T-helper 2 cell (primary cell): ENCODE measurements at regions not wholly inside any gene's neighbourhood (a gene's known extent, or its start where the extent isn't known, plus 50 kb on each side); places are given as distances from the start of the nearest gene placed in this dataset.

Source experiments
- DNase-seq, 5 experiments: peaks; one replicate each; pipeline versions ENCODE4 v3.0.0 to v3.0.0-alpha.2; 2012 to 2022

GRCh38 chr3:72565593-72565992 lies 282.7 kb downstream of the SHQ1 start:
- DNase-seq, result no peak

- DNase-seq, result no peak
Observed at GRCh38 chr3:72563690-72564370, 284.4 kb downstream of the SHQ1 start.

GRCh38 chr3:72560846-72561675 lies 287.2 kb downstream of the SHQ1 start:
- no peak for DNase-seq

- no peak for DNase-seq
Observed at GRCh38 chr3:72559385-72559784, 288.9 kb downstream of the SHQ1 start.

- no peak for DNase-seq
Observed at GRCh38 chr3:72558001-72558400, 290.2 kb downstream of the SHQ1 start.

GRCh38 chr3:72555714-72556113 lies 292.5 kb downstream of the SHQ1 start:
- DNase-seq, result no peak

- DNase-seq, result no peak
Observed at GRCh38 chr3:72554689-72555088, 293.6 kb downstream of the SHQ1 start.

GRCh38 chr3:72553298-72553697 lies 294.9 kb downstream of the SHQ1 start:
- no peak for DNase-seq

GRCh38 chr3:72550582-72551262 lies 297.5 kb downstream of the SHQ1 start:
- DNase-seq, result no peak

GRCh38 chr3:72549761-72550581 lies 298.3 kb downstream of the SHQ1 start:
- peak in 1 of 5 experiments; percentile 66 for DNase-seq

GRCh38 chr3:72548981-72549380 lies 299.3 kb downstream of the SHQ1 start:
- DNase-seq, result no peak

- no peak for DNase-seq
Observed at GRCh38 chr3:72548461-72548860, 299.8 kb downstream of the SHQ1 start.

- DNase-seq, result no peak
Observed at GRCh38 chr3:72547183-72547582, 301.1 kb downstream of the SHQ1 start.

- DNase-seq, result no peak
Observed at GRCh38 chr3:72544239-72544638, 304.0 kb downstream of the SHQ1 start.

- no peak for DNase-seq
Observed at GRCh38 chr3:72543246-72543645, 305.0 kb downstream of the SHQ1 start.

GRCh38 chr3:72542781-72543180 lies 305.5 kb downstream of the SHQ1 start:
- no peak for DNase-seq

GRCh38 chr3:72539856-72540255 lies 308.4 kb downstream of the SHQ1 start:
- no peak for DNase-seq

GRCh38 chr3:72538070-72538745 lies 310.0 kb downstream of the SHQ1 start:
- no peak for DNase-seq

- DNase-seq, result no peak
Observed at GRCh38 chr3:72537448-72537847, 310.8 kb downstream of the SHQ1 start.

GRCh38 chr3:72536878-72537267 lies 311.4 kb downstream of the SHQ1 start:
- DNase-seq, result no peak

- no peak for DNase-seq
Observed at GRCh38 chr3:72536206-72536877, 311.9 kb downstream of the SHQ1 start.

- DNase-seq, result no peak
Observed at GRCh38 chr3:72535772-72536171, 312.5 kb downstream of the SHQ1 start.
